HG02759 (cell line): ENCODE measurements at regions not wholly inside any gene's neighbourhood (a gene's known extent, or its start where the extent isn't known, plus 50 kb on each side); places are given as distances from the start of the nearest gene placed in this dataset.
"Not testable (repeated sequence)": the region's sequence is repeated elsewhere in the genome, so short reads cannot be mapped to it uniquely, and the experiment has no call there.

Experiments used
- ATAC-seq: cut with Tn5 transposase; IDR thresholded peaks from one replicate; pipeline ENCODE4 v1.9.1; 2021; ENCODE audit warnings: mild to moderate bottlenecking, moderate library complexity; ENCODE audit not compliant: unreplicated experiment

GRCh38 chr13:50755862-50756685, 87.4 kb downstream of the DLEU7 start:
- ATAC-seq, result not testable (repeated sequence)

- ATAC-seq, result no peak
These were observed 86.5 kb downstream of the DLEU7 start for GRCh38 chr13:50757008-50757407.

GRCh38 chr13:50758796-50759195, 84.7 kb downstream of the DLEU7 start:
- ATAC-seq, result no peak

- ATAC-seq, result no peak
These were observed 82.7 kb downstream of the DLEU7 start for GRCh38 chr13:50760751-50761150.

GRCh38 chr13:50761406-50761805, 82.1 kb downstream of the DLEU7 start:
- ATAC-seq, result no peak

- ATAC-seq, result no peak
These were observed 80.4 kb downstream of the DLEU7 start for GRCh38 chr13:50762969-50763567.

- ATAC-seq, result no peak
These were observed 77.5 kb downstream of the DLEU7 start for GRCh38 chr13:50766013-50766412.

GRCh38 chr13:50766695-50767094, 76.8 kb downstream of the DLEU7 start:
- ATAC-seq, result no peak

GRCh38 chr13:50772881-50773280, 70.6 kb downstream of the DLEU7 start:
- ATAC-seq, result not testable (repeated sequence)
